ENCODE measurements at regions not wholly inside any gene's neighbourhood (a gene's known extent, or its start where the extent isn't known, plus 50 kb on each side); places are given as distances from the start of the nearest gene placed in this dataset.

- no peak for DNase-seq
Measured at GRCh38 chr1:175864625-175865024, 121.2 kb upstream of the TNR start.

GRCh38 chr1:175864183-175864582 is 120.8 kb upstream of the TNR start:
- DNase-seq, result no peak

GRCh38 chr1:175863299-175864050 is 120.1 kb upstream of the TNR start:
- DNase-seq, result no peak

GRCh38 chr1:175862408-175862807 is 119.0 kb upstream of the TNR start:
- DNase-seq, result no peak

- DNase-seq, result no peak
Measured at GRCh38 chr1:175861626-175862367, 118.4 kb upstream of the TNR start.

- no peak for DNase-seq
Measured at GRCh38 chr1:175857756-175858155, 114.4 kb upstream of the TNR start.

GRCh38 chr1:175853681-175854080 is 110.3 kb upstream of the TNR start:
- no peak for DNase-seq

GRCh38 chr1:175851749-175852148 is 108.4 kb upstream of the TNR start:
- no peak for DNase-seq

- no peak for DNase-seq
Measured at GRCh38 chr1:175848329-175848728, 104.9 kb upstream of the TNR start.

GRCh38 chr1:175845985-175846384 is 102.6 kb upstream of the TNR start:
- DNase-seq, result no peak

GRCh38 chr1:175845338-175845737 is 101.9 kb upstream of the TNR start:
- no peak for DNase-seq

GRCh38 chr1:175844877-175845276 is 101.5 kb upstream of the TNR start:
- no peak for DNase-seq

- no peak for DNase-seq
Measured at GRCh38 chr1:175842550-175842949, 99.2 kb upstream of the TNR start.

- no peak for DNase-seq
Measured at GRCh38 chr1:175841738-175842187, 98.4 kb upstream of the TNR start.

GRCh38 chr1:175840787-175841186 is 97.4 kb upstream of the TNR start:
- DNase-seq, result no peak

- DNase-seq, result no peak
Measured at GRCh38 chr1:175839779-175840669, 96.6 kb upstream of the TNR start.

- DNase-seq, result no peak
Measured at GRCh38 chr1:175834597-175834996, 91.2 kb upstream of the TNR start.

- DNase-seq, result no peak
Measured at GRCh38 chr1:175833951-175834350, 90.6 kb upstream of the TNR start.

GRCh38 chr1:175833502-175833901 is 90.1 kb upstream of the TNR start:
- no peak for DNase-seq

GRCh38 chr1:175830500-175830899 is 87.1 kb upstream of the TNR start:
- no peak for DNase-seq

GRCh38 chr1:175829845-175830244 is 86.5 kb upstream of the TNR start:
- no peak for DNase-seq

GRCh38 chr1:175826705-175827104 is 83.3 kb upstream of the TNR start:
- no peak for DNase-seq

- no peak for DNase-seq
Measured at GRCh38 chr1:175824079-175824478, 80.7 kb upstream of the TNR start.

Data from NCI-H1930 (cell line).